Neural crest cell (in vitro differentiated cells): ENCODE measurements at regions not wholly inside any gene's neighbourhood (a gene's known extent, or its start where the extent isn't known, plus 50 kb on each side); places are given as distances from the start of the nearest gene placed in this dataset.
"Not testable (repeated sequence)": the region's sequence is repeated elsewhere in the genome, so short reads cannot be mapped to it uniquely, and the experiment has no call there.

Experiments used
- DNase-seq: peaks from one replicate; pipeline ENCODE4 v3.0.0; 2021; ENCODE audit warnings: low read depth, mixed read lengths, low spot score
- H3K27ac Mint-ChIP-seq: one replicate; pipeline ENCODE4 v1.8.0; 2021; ENCODE audit warnings: mild to moderate bottlenecking, mixed read lengths; ENCODE audit not compliant: unreplicated experiment
- H3K27me3 Mint-ChIP-seq: 2 replicates; pipeline ENCODE4 v1.8.0; 2021; ENCODE audit warnings: low read depth, mild to moderate bottlenecking, mixed read lengths
- H3K36me3 Mint-ChIP-seq: 2 replicates; pipeline ENCODE4 v1.8.0; 2021; ENCODE audit warnings: low read depth, mild to moderate bottlenecking, mixed read lengths
- H3K4me1 Mint-ChIP-seq: 2 replicates; pipeline ENCODE4 v1.8.0; 2021; ENCODE audit warnings: mixed read lengths
- H3K4me3 Mint-ChIP-seq: one replicate; pipeline ENCODE4 v1.8.0; 2021; ENCODE audit warnings: mild to moderate bottlenecking, mixed read lengths
- H3K9me3 Mint-ChIP-seq: 2 replicates; pipeline ENCODE4 v1.8.0; 2021; ENCODE audit warnings: mixed read lengths
- CTCF ChIP-seq: fragments of 200-600 bp; sonication (generic); conservative IDR thresholded peaks from 2 replicates; pipeline ENCODE4 v1.5.0; 2021; ENCODE audit warnings: antibody characterized with exemption, mild to moderate bottlenecking

GRCh38 chr4:60897415-60897814, 302.7 kb upstream of the ADGRL3 start:
- Mint-ChIP-seq H3K36me3 (no peaks in the 10 kb centered on the region), H3K4me1 (no peaks in the 10 kb centered on the region), H3K27ac (no peak overlapping the region), H3K27me3 (no peaks in the 10 kb centered on the region), H3K9me3 (peaks cover 4% of the 10 kb centered on the region), H3K4me3 (no peak overlapping the region)
- no peak for DNase-seq
- TF ChIP-seq CTCF: no peak

GRCh38 chr4:60905162-60905561, 295.0 kb upstream of the ADGRL3 start:
- DNase-seq: no peak
- H3K27me3 Mint-ChIP-seq: no peaks in the 10 kb centered on the region
- H3K4me3 Mint-ChIP-seq: no peak overlapping the region
- H3K36me3 Mint-ChIP-seq: no peaks in the 10 kb centered on the region
- no peaks in the 10 kb centered on the region for H3K4me1 Mint-ChIP-seq
- H3K27ac Mint-ChIP-seq: no peak overlapping the region
- TF ChIP-seq CTCF: no peak
- no peaks in the 10 kb centered on the region for H3K9me3 Mint-ChIP-seq

- no peak overlapping the region for H3K4me3 Mint-ChIP-seq
- no peak for TF ChIP-seq CTCF
- H3K9me3 Mint-ChIP-seq: peaks cover 2% of the 10 kb centered on the region
- no peaks in the 10 kb centered on the region for H3K36me3 Mint-ChIP-seq
- no peak for DNase-seq
- H3K4me1 Mint-ChIP-seq: no peaks in the 10 kb centered on the region
- no peak overlapping the region for H3K27ac Mint-ChIP-seq
- no peaks in the 10 kb centered on the region for H3K27me3 Mint-ChIP-seq
Measured at GRCh38 chr4:60911127-60911526, 289.0 kb upstream of the ADGRL3 start.

DNA sequence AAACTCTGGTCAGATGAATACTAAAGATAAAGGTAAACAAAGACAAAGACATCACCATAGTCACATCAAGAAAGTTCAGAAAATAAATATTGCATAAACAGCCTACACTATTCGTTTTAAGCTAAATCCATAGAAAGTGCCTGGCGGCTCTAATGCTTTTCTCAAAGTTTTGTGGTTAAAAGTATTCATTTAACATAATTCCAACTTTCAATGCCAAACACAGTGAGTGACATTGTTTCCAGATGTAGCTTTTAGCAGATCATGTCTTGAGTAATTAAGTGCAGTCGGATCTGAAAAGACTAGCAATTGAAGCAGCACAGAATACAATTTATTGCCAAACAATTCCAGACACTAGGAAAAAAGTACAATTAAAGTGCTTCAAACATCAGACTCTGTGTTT, 287.1 kb upstream of the ADGRL3 start:
- H3K4me1 Mint-ChIP-seq: no peaks in the 10 kb centered on the region
- H3K27ac Mint-ChIP-seq: no peak overlapping the region
- H3K27me3 Mint-ChIP-seq: no peaks in the 10 kb centered on the region
- no peaks in the 10 kb centered on the region for H3K36me3 Mint-ChIP-seq
- peaks cover 2% of the 10 kb centered on the region for H3K9me3 Mint-ChIP-seq
- TF ChIP-seq CTCF: no peak
- no peak for DNase-seq
- no peak overlapping the region for H3K4me3 Mint-ChIP-seq

GRCh38 chr4:60913671-60914070, 286.5 kb upstream of the ADGRL3 start:
- Mint-ChIP-seq H3K4me3 (no peak overlapping the region), H3K9me3 (peaks cover 2% of the 10 kb centered on the region)

DNA sequence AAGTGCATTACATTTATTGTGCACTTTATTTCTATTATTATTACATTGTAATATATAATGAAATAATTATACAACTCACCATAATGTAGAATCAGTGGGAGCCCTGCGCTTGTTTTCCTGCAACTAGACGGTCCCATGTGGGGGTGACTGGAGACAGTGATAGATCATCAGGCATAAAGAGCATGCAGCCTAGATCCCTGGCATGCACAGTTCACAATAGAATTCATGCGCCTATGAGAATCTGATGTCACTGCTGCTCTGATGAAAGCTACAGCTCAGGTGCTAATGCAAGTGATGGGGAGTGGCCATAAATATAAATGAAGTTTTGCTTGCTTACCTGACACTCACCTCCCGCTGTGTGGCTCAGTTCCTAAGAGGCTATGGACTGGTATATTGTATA, 278.4 kb upstream of the ADGRL3 start:
- not testable (repeated sequence) for H3K9me3 Mint-ChIP-seq, H3K4me3 Mint-ChIP-seq, H3K27me3 Mint-ChIP-seq, DNase-seq, H3K4me1 Mint-ChIP-seq, H3K27ac Mint-ChIP-seq, H3K36me3 Mint-ChIP-seq

More at GRCh38 chr4:60913671-60914070, 286.5 kb upstream of the ADGRL3 start:
- no peak for DNase-seq
- H3K27me3 Mint-ChIP-seq: no peaks in the 10 kb centered on the region
- no peak for TF ChIP-seq CTCF
- H3K27ac Mint-ChIP-seq: no peak overlapping the region
- no peaks in the 10 kb centered on the region for H3K4me1 Mint-ChIP-seq
- H3K36me3 Mint-ChIP-seq: no peaks in the 10 kb centered on the region
